DOHH2 (cell line): ENCODE measurements at regions not wholly inside any gene's neighbourhood (a gene's known extent, or its start where the extent isn't known, plus 50 kb on each side); places are given as distances from the start of the nearest gene placed in this dataset.

Experiments
- H3F3A ChIP-seq: fragments of 200-600 bp; sonication (generic), shearing (Covaris generic); 2 replicates; pipeline ENCODE4 v1.6.0; 2016; ENCODE audit warnings: antibody characterized with exemption, mild to moderate bottlenecking; ENCODE audit not compliant: control insufficient read depth, insufficient read depth
- H3K27ac ChIP-seq: fragments of 200-600 bp; sonication (generic); 2 replicates; pipeline ENCODE4 v1.5.1; 2014; ENCODE audit warnings: low read depth, mild to moderate bottlenecking, low read length, moderate library complexity
- H3K27me3 ChIP-seq: fragments of 200-600 bp; sonication (generic); 2 replicates; pipeline ENCODE4 v1.6.1; 2014; ENCODE audit warnings: mild to moderate bottlenecking, low read length, mixed read lengths; ENCODE audit not compliant: control insufficient read depth
- H3K36me3 ChIP-seq: fragments of 200-600 bp; sonication (generic); 2 replicates; pipeline ENCODE4 v1.6.1; 2014; ENCODE audit warnings: mild to moderate bottlenecking, low read length, moderate library complexity, mixed read lengths; ENCODE audit not compliant: control insufficient read depth
- H3K4me1 ChIP-seq: fragments of 200-600 bp; sonication (generic); 2 replicates; pipeline ENCODE4 v1.6.1; 2014; ENCODE audit warnings: mild to moderate bottlenecking, low read length, mixed read lengths; ENCODE audit not compliant: control insufficient read depth
- H3K4me2 ChIP-seq: fragments of 200-600 bp; sonication (generic); 2 replicates; pipeline ENCODE4 v1.6.0; 2014; ENCODE audit warnings: mild to moderate bottlenecking, low read length, moderate library complexity
- H3K4me3 ChIP-seq: fragments of 200-600 bp; sonication (generic); 2 replicates; pipeline ENCODE4 v1.5.1; 2014; ENCODE audit warnings: mild to moderate bottlenecking, low read length, mixed read lengths
- H3K79me2 ChIP-seq: fragments of 200-600 bp; sonication (generic); 2 replicates; pipeline ENCODE4 v1.6.1; 2014; ENCODE audit warnings: mild to moderate bottlenecking, low read length, mixed read lengths; ENCODE audit not compliant: control insufficient read depth
- H3K9me2 ChIP-seq: fragments of 200-600 bp; sonication (generic); replicated peaks from 2 replicates; pipeline ENCODE4 v1.6.1; 2014; ENCODE audit warnings: mild to moderate bottlenecking, low read length, mixed read lengths; ENCODE audit not compliant: control insufficient read depth
- H3K9me3 ChIP-seq: fragments of 200-600 bp; sonication (generic); 2 replicates; pipeline ENCODE4 v1.6.1; 2014; ENCODE audit warnings: antibody characterized with exemption, low read length, mixed read lengths; ENCODE audit not compliant: control insufficient read depth, insufficient read depth
- H4K20me1 ChIP-seq: fragments of 200-600 bp; sonication (generic); 2 replicates; pipeline ENCODE4 v1.6.0; 2014; ENCODE audit warnings: low read depth, mild to moderate bottlenecking, antibody characterized with exemption, low read length, moderate library complexity; ENCODE audit not compliant: control insufficient read depth, insufficient read depth
- EZH2phosphoT487 ChIP-seq: fragments of 200-600 bp; sonication (generic); IDR thresholded peaks from 2 replicates; pipeline ENCODE4 v1.6.1; 2017; ENCODE audit warnings: borderline replicate concordance, mild to moderate bottlenecking, antibody characterized with exemption, low read length, moderate library complexity, mixed read lengths
- TF ChIP-seq, protein P1 (sequence below): fragments of 200-600 bp; sonication (generic); IDR thresholded peaks from one replicate; pipeline ENCODE4 v1.5.1; 2014; ENCODE audit warnings: antibody characterized with exemption, mild to moderate bottlenecking, low read depth, low read length; ENCODE audit not compliant: poor library complexity, severe bottlenecking

DNA sequence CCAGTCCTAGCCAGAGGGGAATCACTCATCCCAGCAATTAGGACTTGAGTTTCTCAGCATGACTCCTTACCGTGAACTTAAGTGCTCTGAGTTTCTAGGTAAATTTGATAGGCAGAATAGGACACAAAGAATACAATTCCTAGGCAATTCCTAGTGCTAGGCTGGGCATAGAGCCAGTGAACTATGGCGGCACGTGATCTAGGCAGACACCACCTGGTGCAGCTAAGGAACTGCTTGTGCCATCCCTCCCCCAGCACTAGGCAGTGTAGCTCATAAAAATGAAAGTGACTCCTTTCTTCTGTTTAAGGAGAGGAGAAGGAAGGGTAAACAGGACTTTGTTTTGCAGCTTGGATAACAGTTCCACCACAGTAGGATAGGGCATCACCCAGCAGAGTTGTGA is 736.3 kb upstream of the PCDH7 start:
- Histone ChIP-seq H3K36me3 (no peaks in the 10 kb centered on the region), H3K4me1 (no peaks in the 10 kb centered on the region), H3K9me2 (no peaks in the 10 kb centered on the region), H3K27me3 (no peaks in the 10 kb centered on the region), H3K9me3 (no peaks in the 10 kb centered on the region), H4K20me1 (no peaks in the 10 kb centered on the region), H3K4me2 (no peak overlapping the region), H3K79me2 (no peaks in the 10 kb centered on the region), H3F3A (no peaks in the 10 kb centered on the region), H3K27ac (no peak overlapping the region), H3K4me3 (no peak overlapping the region)
- TF ChIP-seq, protein P1, sequence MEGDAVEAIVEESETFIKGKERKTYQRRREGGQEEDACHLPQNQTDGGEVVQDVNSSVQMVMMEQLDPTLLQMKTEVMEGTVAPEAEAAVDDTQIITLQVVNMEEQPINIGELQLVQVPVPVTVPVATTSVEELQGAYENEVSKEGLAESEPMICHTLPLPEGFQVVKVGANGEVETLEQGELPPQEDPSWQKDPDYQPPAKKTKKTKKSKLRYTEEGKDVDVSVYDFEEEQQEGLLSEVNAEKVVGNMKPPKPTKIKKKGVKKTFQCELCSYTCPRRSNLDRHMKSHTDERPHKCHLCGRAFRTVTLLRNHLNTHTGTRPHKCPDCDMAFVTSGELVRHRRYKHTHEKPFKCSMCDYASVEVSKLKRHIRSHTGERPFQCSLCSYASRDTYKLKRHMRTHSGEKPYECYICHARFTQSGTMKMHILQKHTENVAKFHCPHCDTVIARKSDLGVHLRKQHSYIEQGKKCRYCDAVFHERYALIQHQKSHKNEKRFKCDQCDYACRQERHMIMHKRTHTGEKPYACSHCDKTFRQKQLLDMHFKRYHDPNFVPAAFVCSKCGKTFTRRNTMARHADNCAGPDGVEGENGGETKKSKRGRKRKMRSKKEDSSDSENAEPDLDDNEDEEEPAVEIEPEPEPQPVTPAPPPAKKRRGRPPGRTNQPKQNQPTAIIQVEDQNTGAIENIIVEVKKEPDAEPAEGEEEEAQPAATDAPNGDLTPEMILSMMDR = no peak
- no peak for TF ChIP-seq EZH2phosphoT487

DNA sequence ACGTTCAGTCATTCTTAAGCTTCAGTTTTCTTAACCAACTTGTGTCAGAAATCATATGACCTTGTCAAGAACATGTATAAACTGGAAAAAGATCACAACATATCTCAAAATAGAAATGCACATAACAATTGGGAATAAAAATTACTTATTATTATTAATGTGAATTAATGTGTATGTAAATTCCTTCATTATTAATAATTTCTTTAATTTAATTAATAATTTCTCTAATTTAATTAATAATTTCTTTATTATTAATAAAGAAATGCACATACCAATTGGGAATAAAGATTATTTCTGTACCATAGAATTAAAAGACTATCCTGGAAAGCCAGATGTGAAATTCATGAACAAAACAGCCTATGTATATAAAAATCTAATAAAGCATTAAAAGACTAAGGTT is 718.5 kb upstream of the PCDH7 start:
- Histone ChIP-seq H3K4me3 (no peak overlapping the region), H3K27ac (no peak overlapping the region), H3K4me2 (no peak overlapping the region), H4K20me1 (no peaks in the 10 kb centered on the region), H3K27me3 (no peaks in the 10 kb centered on the region), H3F3A (no peaks in the 10 kb centered on the region), H3K9me2 (no peaks in the 10 kb centered on the region), H3K4me1 (no peaks in the 10 kb centered on the region), H3K36me3 (no peaks in the 10 kb centered on the region), H3K79me2 (no peaks in the 10 kb centered on the region), H3K9me3 (no peaks in the 10 kb centered on the region)
- no peak for TF ChIP-seq EZH2phosphoT487
- TF ChIP-seq, protein P1 = no peak

DNA sequence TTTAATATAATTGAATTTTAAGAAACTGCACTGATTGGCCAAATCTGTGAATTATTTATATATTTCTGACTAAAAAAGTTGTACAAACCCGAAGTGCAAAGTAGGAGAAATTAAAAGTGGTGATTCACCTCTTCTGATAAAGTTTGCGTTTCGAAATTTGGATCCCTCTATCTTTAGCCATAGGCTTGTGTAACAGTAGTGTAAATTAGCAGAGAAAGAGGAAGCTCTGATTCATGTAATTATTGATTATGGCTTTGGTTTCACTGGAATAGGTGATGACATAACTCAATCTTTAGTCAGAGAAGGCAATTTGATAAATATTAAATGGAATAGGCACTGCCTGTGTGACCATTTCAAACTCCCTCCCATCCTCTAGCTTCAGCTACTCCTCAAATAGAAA is 717.8 kb upstream of the PCDH7 start:
- TF ChIP-seq EZH2phosphoT487 = no peak
- TF ChIP-seq, protein P1 = no peak
- no peaks in the 10 kb centered on the region for H3F3A ChIP-seq
- H3K4me3 ChIP-seq = no peak overlapping the region
- H3K27ac ChIP-seq = no peak overlapping the region
- H3K79me2 ChIP-seq = no peaks in the 10 kb centered on the region
- no peaks in the 10 kb centered on the region for H4K20me1 ChIP-seq
- H3K9me3 ChIP-seq = no peaks in the 10 kb centered on the region
- H3K36me3 ChIP-seq = no peaks in the 10 kb centered on the region
- H3K9me2 ChIP-seq = no peaks in the 10 kb centered on the region
- H3K4me1 ChIP-seq = no peaks in the 10 kb centered on the region
- H3K27me3 ChIP-seq = no peaks in the 10 kb centered on the region
- no peak overlapping the region for H3K4me2 ChIP-seq

DNA sequence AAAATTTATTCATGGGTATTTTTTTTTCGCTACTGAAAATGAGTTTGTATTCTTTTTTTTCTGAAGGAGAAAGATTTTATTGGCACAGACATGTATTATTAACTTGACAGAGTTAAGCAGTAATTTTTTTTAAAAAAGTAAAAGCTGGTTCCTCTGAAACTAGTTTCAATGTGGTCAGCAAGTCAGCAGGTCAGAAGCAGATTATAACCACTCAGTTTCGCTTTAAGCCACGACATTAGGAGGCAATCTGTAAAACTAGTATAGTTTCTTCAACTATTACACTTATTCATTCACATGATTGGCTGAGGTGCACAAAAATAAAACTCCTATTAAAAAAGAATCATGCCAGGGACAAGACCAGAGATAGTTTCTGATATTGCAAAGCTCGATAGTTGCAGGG is 714.2 kb upstream of the PCDH7 start:
- no peaks in the 10 kb centered on the region for H3K4me1 ChIP-seq
- no peaks in the 10 kb centered on the region for H4K20me1 ChIP-seq
- no peaks in the 10 kb centered on the region for H3K27me3 ChIP-seq
- no peaks in the 10 kb centered on the region for H3F3A ChIP-seq
- H3K27ac ChIP-seq = no peak overlapping the region
- H3K4me2 ChIP-seq = no peak overlapping the region
- TF ChIP-seq, protein P1 = no peak
- TF ChIP-seq EZH2phosphoT487 = no peak
- H3K79me2 ChIP-seq = no peaks in the 10 kb centered on the region
- no peaks in the 10 kb centered on the region for H3K9me2 ChIP-seq
- H3K9me3 ChIP-seq = no peaks in the 10 kb centered on the region
- no peaks in the 10 kb centered on the region for H3K36me3 ChIP-seq
- no peak overlapping the region for H3K4me3 ChIP-seq
